MM.1S (cell line): ENCODE measurements at regions not wholly inside any gene's neighbourhood (a gene's known extent, or its start where the extent isn't known, plus 50 kb on each side); places are given as distances from the start of the nearest gene placed in this dataset.
"Not testable (repeated sequence)": the region's sequence is repeated elsewhere in the genome, so short reads cannot be mapped to it uniquely, and the experiment has no call there.

Experiments
- DNase-seq: peaks from one replicate; pipeline ENCODE4 v3.0.0-alpha.2; 2015
- H2AFZ ChIP-seq: fragments of 300-600 bp; sonication (generic); 2 replicates; pipeline ENCODE4 v1.6.0; 2016; ENCODE audit warnings: antibody characterized with exemption, low read length
- H3F3A ChIP-seq: fragments of 300-600 bp; sonication (generic); 2 replicates; pipeline ENCODE4 v1.6.1; 2016; ENCODE audit warnings: mild to moderate bottlenecking, antibody characterized with exemption, low read length, moderate library complexity, mixed read lengths; ENCODE audit not compliant: insufficient read depth
- H3K27ac ChIP-seq: fragments of 300-600 bp; sonication (generic); 2 replicates; pipeline ENCODE4 v1.5.1; 2016; ENCODE audit warnings: mild to moderate bottlenecking, low read length
- H3K27me3 ChIP-seq: fragments of 300-600 bp; sonication (generic); replicated peaks from 2 replicates; pipeline ENCODE4 v1.6.0; 2016; ENCODE audit warnings: low read length; ENCODE audit not compliant: insufficient read depth
- H3K36me3 ChIP-seq: fragments of 300-600 bp; sonication (generic); replicated peaks from 2 replicates; pipeline ENCODE4 v1.6.1; 2016; ENCODE audit warnings: mild to moderate bottlenecking, low read length, mixed read lengths; ENCODE audit not compliant: insufficient read depth
- H3K4me1 ChIP-seq: fragments of 300-600 bp; sonication (generic); 2 replicates; pipeline ENCODE4 v1.6.1; 2016; ENCODE audit warnings: low read length, mixed read lengths
- H3K4me2 ChIP-seq: fragments of 300-600 bp; sonication (generic); 2 replicates; pipeline ENCODE4 v1.6.0; 2016; ENCODE audit warnings: low read depth, low read length
- H3K4me3 ChIP-seq: fragments of 300-600 bp; sonication (generic); 2 replicates; pipeline ENCODE4 v1.5.1; 2016; ENCODE audit warnings: low read length, mixed read lengths
- H3K79me2 ChIP-seq: fragments of 300-600 bp; sonication (generic); 2 replicates; pipeline ENCODE4 v1.6.1; 2016; ENCODE audit warnings: mixed run types, low read length, mixed read lengths
- H3K9ac ChIP-seq: fragments of 300-600 bp; sonication (generic); 2 replicates; pipeline ENCODE4 v1.6.1; 2016; ENCODE audit warnings: low read length, mixed read lengths
- H3K9me2 ChIP-seq: fragments of 300-600 bp; sonication (generic); replicated peaks from 2 replicates; pipeline ENCODE4 v1.6.1; 2016; ENCODE audit warnings: mild to moderate bottlenecking, low read length, mixed read lengths; ENCODE audit not compliant: insufficient read depth
- H3K9me3 ChIP-seq: fragments of 300-600 bp; sonication (generic); replicated peaks from 2 replicates; pipeline ENCODE4 v1.6.1; 2016; ENCODE audit warnings: mild to moderate bottlenecking, low read length, mixed read lengths; ENCODE audit not compliant: insufficient read depth
- H4K20me1 ChIP-seq: fragments of 300-600 bp; sonication (generic); 2 replicates; pipeline ENCODE4 v1.6.1; 2016; ENCODE audit warnings: mild to moderate bottlenecking, low read length, moderate library complexity, mixed read lengths; ENCODE audit not compliant: insufficient read depth
- EZH2 ChIP-seq: fragments of 300-600 bp; sonication (generic); optimal IDR thresholded peaks from 2 replicates; pipeline ENCODE3; 2017; ENCODE audit warnings: low read depth, mild to moderate bottlenecking, antibody characterized with exemption, low read length, mixed read lengths
- EZH2phosphoT487 ChIP-seq: fragments of 300-600 bp; sonication (generic); IDR thresholded peaks from 2 replicates; pipeline ENCODE4 v1.6.1; 2018; ENCODE audit warnings: antibody characterized with exemption, low read length
- TF ChIP-seq, protein P1 (sequence below): fragments of 300-600 bp; sonication (generic); IDR thresholded peaks from 2 replicates; pipeline ENCODE4 v1.5.1; 2016; ENCODE audit warnings: antibody characterized with exemption, low read length, mixed read lengths

GRCh38 chr10:78663721-78664120 lies 405.0 kb upstream of the ZMIZ1 start:
- H3K36me3 ChIP-seq = no peaks in the 10 kb centered on the region
- peaks cover 11% of the 10 kb centered on the region for H3K4me1 ChIP-seq
- H3K9me2 ChIP-seq = no peaks in the 10 kb centered on the region
- no peak overlapping the region for H3K4me2 ChIP-seq
- DNase-seq = no peak
- no peaks in the 10 kb centered on the region for H4K20me1 ChIP-seq
- TF ChIP-seq, protein P1, sequence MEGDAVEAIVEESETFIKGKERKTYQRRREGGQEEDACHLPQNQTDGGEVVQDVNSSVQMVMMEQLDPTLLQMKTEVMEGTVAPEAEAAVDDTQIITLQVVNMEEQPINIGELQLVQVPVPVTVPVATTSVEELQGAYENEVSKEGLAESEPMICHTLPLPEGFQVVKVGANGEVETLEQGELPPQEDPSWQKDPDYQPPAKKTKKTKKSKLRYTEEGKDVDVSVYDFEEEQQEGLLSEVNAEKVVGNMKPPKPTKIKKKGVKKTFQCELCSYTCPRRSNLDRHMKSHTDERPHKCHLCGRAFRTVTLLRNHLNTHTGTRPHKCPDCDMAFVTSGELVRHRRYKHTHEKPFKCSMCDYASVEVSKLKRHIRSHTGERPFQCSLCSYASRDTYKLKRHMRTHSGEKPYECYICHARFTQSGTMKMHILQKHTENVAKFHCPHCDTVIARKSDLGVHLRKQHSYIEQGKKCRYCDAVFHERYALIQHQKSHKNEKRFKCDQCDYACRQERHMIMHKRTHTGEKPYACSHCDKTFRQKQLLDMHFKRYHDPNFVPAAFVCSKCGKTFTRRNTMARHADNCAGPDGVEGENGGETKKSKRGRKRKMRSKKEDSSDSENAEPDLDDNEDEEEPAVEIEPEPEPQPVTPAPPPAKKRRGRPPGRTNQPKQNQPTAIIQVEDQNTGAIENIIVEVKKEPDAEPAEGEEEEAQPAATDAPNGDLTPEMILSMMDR = no peak
- TF ChIP-seq EZH2 (no peak), EZH2phosphoT487 (no peak)
- H3K79me2 ChIP-seq = no peaks in the 10 kb centered on the region
- H3F3A ChIP-seq = peaks cover 7% of the 10 kb centered on the region; the same call in 1 of the 2 replicates
- H3K4me3 ChIP-seq = no peak overlapping the region
- no peaks in the 10 kb centered on the region for H3K27me3 ChIP-seq
- no peaks in the 10 kb centered on the region for H3K9me3 ChIP-seq
- no peak overlapping the region for H2AFZ ChIP-seq
- H3K27ac ChIP-seq = no peak overlapping the region
- H3K9ac ChIP-seq = no peak overlapping the region

DNA sequence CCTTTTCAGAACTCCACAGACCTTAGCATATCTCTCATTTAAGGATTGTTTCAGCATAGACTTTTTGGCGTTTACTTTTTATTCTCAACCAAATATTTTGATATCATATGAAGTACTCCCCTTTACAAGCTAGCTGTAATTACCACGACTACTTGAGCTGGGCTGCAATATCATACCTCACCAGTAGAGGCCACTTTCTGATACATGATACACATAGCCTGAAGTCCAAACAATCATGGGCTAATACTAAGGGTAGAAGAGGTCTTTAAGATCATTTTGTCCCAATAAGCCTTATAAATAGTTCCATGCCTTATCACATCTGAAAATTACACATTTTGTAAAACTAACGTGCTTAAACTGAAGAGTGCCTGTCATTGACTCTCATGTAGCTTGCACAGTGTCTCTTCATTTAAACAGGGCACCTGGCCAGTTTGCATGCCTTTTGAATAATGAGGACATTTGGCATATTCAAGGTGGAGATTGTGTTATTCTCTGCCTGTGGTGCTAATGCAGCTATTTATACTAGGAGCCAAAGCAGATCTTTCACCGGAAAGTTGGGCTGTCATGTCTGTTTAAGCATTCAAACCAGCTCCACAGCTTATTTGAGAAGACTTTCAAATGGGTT lies 403.7 kb upstream of the ZMIZ1 start:
- Histone ChIP-seq H3K4me1 (no peaks in the 10 kb centered on the region), H3F3A (no peaks in the 10 kb centered on the region), H3K4me3 (no peak overlapping the region), H3K27me3 (no peaks in the 10 kb centered on the region), H4K20me1 (no peaks in the 10 kb centered on the region), H3K27ac (no peak overlapping the region), H3K9me2 (no peaks in the 10 kb centered on the region), H3K4me2 (no peak overlapping the region), H2AFZ (no peak overlapping the region), H3K79me2 (no peaks in the 10 kb centered on the region), H3K9ac (no peak overlapping the region), H3K9me3 (no peaks in the 10 kb centered on the region), H3K36me3 (no peaks in the 10 kb centered on the region)
- DNase-seq = peak; percentile 19
- TF ChIP-seq, protein P1 = peak; percentile 51
- no peak for TF ChIP-seq EZH2phosphoT487

DNA sequence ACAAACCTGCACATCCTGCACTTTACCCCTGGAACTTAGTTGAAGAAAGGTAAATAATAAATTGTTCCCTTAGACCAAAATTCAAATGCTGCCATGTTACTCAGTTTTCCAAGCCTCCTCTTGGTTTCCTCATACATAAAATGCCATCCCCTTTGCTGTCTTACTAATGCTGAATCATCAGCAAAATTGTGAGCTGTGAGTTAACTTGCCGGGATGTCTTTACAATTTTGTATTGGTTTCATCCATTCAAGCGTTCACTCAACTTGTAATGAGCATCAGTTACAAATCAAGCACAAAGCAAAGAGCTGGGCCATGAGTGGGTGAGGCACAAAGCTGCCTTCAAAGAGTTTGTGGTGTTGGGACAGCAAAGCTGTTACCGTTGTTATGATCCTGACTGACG lies 395.8 kb upstream of the ZMIZ1 start:
- Histone ChIP-seq H3K4me2 (no peak overlapping the region), H3K27ac (no peak overlapping the region), H3K4me3 (no peak overlapping the region), H3K27me3 (no peaks in the 10 kb centered on the region), H3K4me1 (no peaks in the 10 kb centered on the region), H3K79me2 (no peaks in the 10 kb centered on the region), H3K9ac (no peak overlapping the region), H3F3A (no peaks in the 10 kb centered on the region), H3K36me3 (no peaks in the 10 kb centered on the region), H2AFZ (no peak overlapping the region), H4K20me1 (no peaks in the 10 kb centered on the region), H3K9me2 (no peaks in the 10 kb centered on the region), H3K9me3 (no peaks in the 10 kb centered on the region)
- no peak for TF ChIP-seq EZH2phosphoT487
- no peak for DNase-seq

GRCh38 chr10:78681141-78681540 lies 387.6 kb upstream of the ZMIZ1 start:
- not testable (repeated sequence) for H3K27ac ChIP-seq, H3K9ac ChIP-seq, H3K4me1 ChIP-seq, DNase-seq, H4K20me1 ChIP-seq, H3K79me2 ChIP-seq, H3K36me3 ChIP-seq, H3K9me2 ChIP-seq, H3K27me3 ChIP-seq, H3K4me3 ChIP-seq, H3K4me2 ChIP-seq, H3K9me3 ChIP-seq, H3F3A ChIP-seq, H2AFZ ChIP-seq

- not testable (repeated sequence) for H2AFZ ChIP-seq, H3F3A ChIP-seq, DNase-seq, H3K9ac ChIP-seq, H3K36me3 ChIP-seq, H3K4me3 ChIP-seq, H3K9me3 ChIP-seq, H4K20me1 ChIP-seq, H3K9me2 ChIP-seq, H3K27ac ChIP-seq, H3K27me3 ChIP-seq, H3K4me2 ChIP-seq, H3K4me1 ChIP-seq, H3K79me2 ChIP-seq
Observed at GRCh38 chr10:78681986-78682385, 386.8 kb upstream of the ZMIZ1 start.
